Thyroid gland (tissue), 4 donors: ENCODE measurements at regions not wholly inside any gene's neighbourhood (a gene's known extent, or its start where the extent isn't known, plus 50 kb on each side); places are given as distances from the start of the nearest gene placed in this dataset.

Source experiments
- CTCF ChIP-seq, 6 experiments: fragments of 200-600 bp in 3 of 6; fragments of 450-650 bp in 3 of 6; sonication (generic) in 3 of 6; IDR thresholded peaks; one replicate each; pipeline ENCODE4 v1.5.1; 2016 to 2019; ENCODE audit warnings: antibody characterized with exemption in 6 of 6, mild to moderate bottlenecking in 2 of 6, inconsistent platforms in 1 of 6, moderate library complexity in 1 of 6
- POLR2A ChIP-seq, 2 donors: fragments of 450-650 bp; IDR thresholded peaks; one replicate each; pipeline ENCODE4 v1.6.1; 2017; ENCODE audit warnings: antibody characterized with exemption in 2 of 2, mild to moderate bottlenecking in 2 of 2, moderate library complexity in 1 of 2

GRCh38 chr10:90450797-90451196 lies 407.0 kb downstream of the HTR7 start:
- TF ChIP-seq POLR2A (IDR thresholded peaks at IDR 0.05): no peak
- no peak for TF ChIP-seq CTCF (IDR thresholded peaks at IDR 0.05)
